Activated CD4-positive, alpha-beta memory T cell treated with anti-CD3 and anti-CD28 coated beads, Interleukin-2, amount 10 ng/mL, durations not matched to agents 7 days and 5 days (primary cell): ENCODE measurements at regions not wholly inside any gene's neighbourhood (a gene's known extent, or its start where the extent isn't known, plus 50 kb on each side); places are given as distances from the start of the nearest gene placed in this dataset.

Source experiments
- CTCF ChIA-PET: fragments of 350-600 bp; sonication (Branson Sonifier 250); formaldehyde crosslinking; loops from one replicate; lab custom pipeline; 2021; ENCODE audit warnings: antibody characterized with exemption, inconsistent platforms; lab: Charles Lee
- POLR2A ChIA-PET: fragments of 350-600 bp; sonication (Branson Sonifier 250); formaldehyde crosslinking; loops from one replicate; lab custom pipeline; 2021; ENCODE audit warnings: antibody characterized with exemption; lab: Charles Lee
- DNase-seq: peaks from one replicate; pipeline ENCODE4 v3.0.0-alpha.2; 2020
- H3K27ac Mint-ChIP-seq: one replicate; pipeline ENCODE4 v1.8.0; 2021; ENCODE audit warnings: mild to moderate bottlenecking, mixed read lengths
- H3K27me3 Mint-ChIP-seq: one replicate; pipeline ENCODE4 v1.8.0; 2021; ENCODE audit warnings: mixed read lengths
- H3K36me3 Mint-ChIP-seq: one replicate; pipeline ENCODE4 v1.8.0; 2021; ENCODE audit warnings: low read depth, mixed read lengths
- H3K4me1 Mint-ChIP-seq: one replicate; pipeline ENCODE4 v1.8.0; 2021; ENCODE audit warnings: mixed read lengths
- H3K4me3 Mint-ChIP-seq: one replicate; pipeline ENCODE4 v1.8.0; 2021; ENCODE audit warnings: mild to moderate bottlenecking, mixed read lengths
- H3K9me3 Mint-ChIP-seq: one replicate; pipeline ENCODE4 v1.8.0; 2021; ENCODE audit warnings: mixed read lengths

DNA sequence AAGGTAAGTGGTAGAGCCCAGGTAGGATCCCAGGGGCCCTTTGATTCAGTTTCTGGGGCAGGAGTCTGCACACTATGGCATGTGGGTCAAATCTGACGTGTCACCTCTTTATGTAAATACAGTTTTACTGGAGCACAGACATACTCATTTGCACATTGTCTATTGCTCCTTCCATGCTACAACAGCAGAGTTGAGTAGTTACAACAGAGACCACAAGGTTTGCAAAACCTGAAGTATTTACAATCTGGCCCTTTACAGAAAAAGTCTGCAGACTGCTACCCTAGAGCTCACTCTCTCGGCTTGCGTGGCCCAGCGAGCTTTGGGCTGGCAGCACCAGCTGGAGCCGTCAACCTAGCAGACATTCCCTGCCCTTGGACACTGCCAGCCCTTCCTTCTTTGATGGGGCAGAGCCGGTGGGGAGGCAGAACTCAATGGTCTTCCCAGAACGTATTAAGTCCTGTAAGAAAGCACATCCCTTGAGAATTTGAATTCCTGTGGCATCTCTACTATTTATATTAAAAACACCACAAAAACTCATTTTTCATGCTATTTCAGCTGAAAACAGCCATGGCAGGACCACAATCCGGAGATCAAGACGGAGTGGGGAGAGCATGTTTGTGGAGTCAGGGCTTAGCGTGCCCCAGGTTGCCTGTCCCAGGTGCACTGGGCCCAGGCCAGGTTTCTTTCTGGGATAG is 133.1 kb upstream of the NUDT7 start:
- no peaks in the 10 kb centered on the region for H3K36me3 Mint-ChIP-seq
- peaks cover 19% of the 10 kb centered on the region for H3K4me1 Mint-ChIP-seq
- H3K27me3 Mint-ChIP-seq: peaks cover 6% of the 10 kb centered on the region
- POLR2A ChIA-PET: no interaction called here
- no peak overlapping the region for H3K27ac Mint-ChIP-seq
- no peak overlapping the region for H3K4me3 Mint-ChIP-seq
- H3K9me3 Mint-ChIP-seq: no peaks in the 10 kb centered on the region
- no peak for DNase-seq
- CTCF ChIA-PET: no interaction called here

GRCh38 chr16:77590707-77591106 is 131.6 kb upstream of the NUDT7 start:
- no peaks in the 10 kb centered on the region for H3K9me3 Mint-ChIP-seq
- no peak for DNase-seq
- H3K27me3 Mint-ChIP-seq: peaks cover 11% of the 10 kb centered on the region
- ChIA-PET POLR2A (no interaction called here), CTCF (no interaction called here)
- H3K4me3 Mint-ChIP-seq: no peak overlapping the region
- no peaks in the 10 kb centered on the region for H3K36me3 Mint-ChIP-seq
- peaks cover 6% of the 10 kb centered on the region for H3K4me1 Mint-ChIP-seq
- H3K27ac Mint-ChIP-seq: no peak overlapping the region

DNA sequence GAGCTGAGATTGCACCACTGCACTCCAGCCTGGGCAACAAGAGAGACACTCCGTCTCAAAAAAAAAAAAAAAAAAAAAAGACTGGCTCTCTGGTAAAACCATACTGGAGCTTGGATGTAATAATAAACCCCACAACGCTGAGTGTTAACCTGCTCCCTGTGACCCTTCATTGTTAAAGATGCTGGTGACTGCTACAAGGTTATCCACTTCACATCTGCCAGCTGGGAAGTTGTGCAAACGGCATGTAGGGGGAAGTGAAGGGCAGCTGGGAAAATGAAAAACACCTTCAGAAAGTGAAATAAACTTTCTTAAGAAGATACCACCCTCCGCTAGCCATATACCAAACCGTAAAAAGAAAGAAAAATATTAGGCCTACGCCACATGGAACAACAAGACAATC is 131.0 kb upstream of the NUDT7 start:
- POLR2A ChIA-PET: no interaction called here
- H3K27me3 Mint-ChIP-seq: peaks cover 10% of the 10 kb centered on the region
- CTCF ChIA-PET: no interaction called here
- no peak for DNase-seq
- H3K4me3 Mint-ChIP-seq: no peak overlapping the region
- H3K9me3 Mint-ChIP-seq: no peaks in the 10 kb centered on the region
- H3K4me1 Mint-ChIP-seq: peaks cover 1% of the 10 kb centered on the region
- H3K27ac Mint-ChIP-seq: no peak overlapping the region
- no peaks in the 10 kb centered on the region for H3K36me3 Mint-ChIP-seq

GRCh38 chr16:77592021-77592420 is 130.3 kb upstream of the NUDT7 start:
- H3K9me3 Mint-ChIP-seq: no peaks in the 10 kb centered on the region
- CTCF ChIA-PET: interaction anchor here (1.6 kb wide), 1 partner anchor 9 kb away, joined by 4 read pairs; no protein-coding TSS in a partner anchor

DNA sequence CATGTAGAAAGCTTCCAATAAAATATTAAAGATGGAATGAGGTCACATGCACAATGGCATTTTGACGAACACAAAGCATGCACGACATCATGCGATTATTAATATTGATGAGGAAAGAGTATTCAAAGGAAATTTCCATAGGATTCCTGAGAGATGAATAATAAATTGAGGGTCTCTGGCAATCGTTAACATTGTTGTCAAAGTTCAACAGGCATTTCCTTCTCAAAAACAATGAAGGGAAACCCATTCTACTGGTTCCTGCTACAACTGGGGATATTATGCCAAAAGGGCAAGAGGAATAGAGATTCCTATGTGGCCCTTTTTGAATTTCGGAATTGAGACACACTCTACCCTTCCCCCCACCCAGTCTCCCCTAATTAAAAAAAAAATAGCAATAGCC is 128.3 kb upstream of the NUDT7 start:
- Mint-ChIP-seq H3K4me3 (no peak overlapping the region), H3K36me3 (no peaks in the 10 kb centered on the region), H3K27ac (no peak overlapping the region), H3K4me1 (no peaks in the 10 kb centered on the region), H3K9me3 (no peaks in the 10 kb centered on the region), H3K27me3 (peaks cover 15% of the 10 kb centered on the region)
- POLR2A ChIA-PET: no interaction called here
- CTCF ChIA-PET: no interaction called here
- DNase-seq: no peak

More at GRCh38 chr16:77592021-77592420, 130.3 kb upstream of the NUDT7 start:
- POLR2A ChIA-PET: no interaction called here
- H3K4me1 Mint-ChIP-seq: no peaks in the 10 kb centered on the region
- H3K4me3 Mint-ChIP-seq: no peak overlapping the region
- H3K36me3 Mint-ChIP-seq: no peaks in the 10 kb centered on the region
- DNase-seq: no peak
- peaks cover 11% of the 10 kb centered on the region for H3K27me3 Mint-ChIP-seq
- no peak overlapping the region for H3K27ac Mint-ChIP-seq

DNA sequence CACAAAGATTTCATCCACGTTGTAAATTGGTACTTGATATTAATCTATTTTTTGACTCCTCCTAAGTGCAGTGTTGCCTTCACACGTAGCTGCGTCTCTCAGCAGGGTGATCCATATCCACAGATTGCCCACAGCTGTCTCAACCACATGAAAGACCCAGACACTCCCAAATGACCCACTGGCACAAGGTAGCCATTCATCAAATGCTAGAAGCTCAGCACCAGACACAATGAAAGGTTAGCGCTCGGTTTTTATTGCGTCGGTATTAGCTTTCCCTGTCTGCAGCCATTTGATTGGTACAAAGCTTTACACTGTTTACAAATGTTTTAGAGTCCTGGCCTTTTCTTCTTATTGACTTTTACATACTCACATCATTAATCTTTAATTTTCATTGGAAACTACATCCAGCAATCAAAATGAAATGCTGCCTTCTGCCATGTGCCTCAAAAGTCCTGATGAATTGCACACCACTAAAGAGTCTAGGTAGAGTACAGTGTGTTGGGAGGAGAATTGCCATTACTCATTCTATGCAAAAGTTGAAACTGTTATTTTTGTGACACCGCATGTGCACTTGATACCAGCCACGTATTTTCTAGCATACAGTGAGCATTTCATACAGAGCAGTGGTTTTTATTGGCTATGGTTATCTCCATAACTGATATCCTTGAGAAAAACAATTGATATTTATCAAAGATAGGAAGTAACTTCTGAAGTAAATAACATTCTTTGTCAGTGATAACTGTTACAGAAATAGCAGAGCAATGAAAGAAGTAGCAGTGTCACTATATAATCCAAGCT is 127.3 kb upstream of the NUDT7 start:
- Mint-ChIP-seq H3K4me1 (no peaks in the 10 kb centered on the region), H3K27ac (no peak overlapping the region), H3K9me3 (no peaks in the 10 kb centered on the region), H3K27me3 (peaks cover 16% of the 10 kb centered on the region), H3K36me3 (no peaks in the 10 kb centered on the region), H3K4me3 (no peak overlapping the region)
- ChIA-PET POLR2A (no interaction called here), CTCF (no interaction called here)
- DNase-seq: no peak

DNA sequence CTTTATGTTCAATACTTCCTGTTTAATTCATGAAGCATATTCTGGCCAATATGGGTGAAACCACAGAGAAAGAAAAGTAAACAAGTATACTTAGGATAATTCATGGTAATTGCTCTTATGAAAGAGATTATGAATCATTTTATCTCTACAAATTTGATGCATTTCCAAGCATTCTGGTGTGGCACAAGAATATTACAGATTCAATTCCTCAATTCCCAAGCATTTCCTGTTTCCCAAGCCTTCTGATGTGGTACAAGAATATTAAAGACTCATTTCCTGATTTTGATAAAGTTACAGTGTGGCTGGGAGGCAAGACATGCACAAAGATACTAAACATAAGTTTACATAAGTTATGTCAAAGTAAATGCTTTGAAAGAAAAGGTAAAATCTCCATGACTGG is 126.1 kb upstream of the NUDT7 start:
- Mint-ChIP-seq H3K4me3 (no peak overlapping the region), H3K27ac (no peak overlapping the region), H3K4me1 (no peaks in the 10 kb centered on the region), H3K9me3 (no peaks in the 10 kb centered on the region), H3K36me3 (no peaks in the 10 kb centered on the region), H3K27me3 (peaks cover 16% of the 10 kb centered on the region)
- POLR2A ChIA-PET: no interaction called here
- DNase-seq: no peak
- CTCF ChIA-PET: no interaction called here

GRCh38 chr16:77599793-77600415 is 122.4 kb upstream of the NUDT7 start:
- ChIA-PET POLR2A (no interaction called here), CTCF (interaction anchor here (2.2 kb wide), 1 partner anchor 13 kb away, joined by 4 read pairs; no protein-coding TSS in a partner anchor)
- Mint-ChIP-seq H3K36me3 (no peaks in the 10 kb centered on the region), H3K27ac (no peak overlapping the region), H3K9me3 (no peaks in the 10 kb centered on the region), H3K4me1 (no peaks in the 10 kb centered on the region), H3K27me3 (peaks cover 25% of the 10 kb centered on the region), H3K4me3 (no peak overlapping the region)
- no peak for DNase-seq

GRCh38 chr16:77600555-77600954 is 121.8 kb upstream of the NUDT7 start:
- DNase-seq: no peak
- Mint-ChIP-seq H3K4me1 (no peaks in the 10 kb centered on the region), H3K27me3 (peaks cover 24% of the 10 kb centered on the region), H3K36me3 (no peaks in the 10 kb centered on the region), H3K27ac (no peak overlapping the region), H3K9me3 (no peaks in the 10 kb centered on the region), H3K4me3 (no peak overlapping the region)
- ChIA-PET POLR2A (no interaction called here), CTCF (interaction anchor here (2.2 kb wide), 1 partner anchor 14 kb away, joined by 4 read pairs; no protein-coding TSS in a partner anchor)

- Mint-ChIP-seq H3K27me3 (peaks cover 21% of the 10 kb centered on the region), H3K36me3 (no peaks in the 10 kb centered on the region), H3K27ac (no peak overlapping the region), H3K9me3 (no peaks in the 10 kb centered on the region), H3K4me1 (no peaks in the 10 kb centered on the region), H3K4me3 (no peak overlapping the region)
- no peak for DNase-seq
- CTCF ChIA-PET: no interaction called here
- POLR2A ChIA-PET: no interaction called here
These were observed 118.7 kb upstream of the NUDT7 start for GRCh38 chr16:77603656-77604055.

DNA sequence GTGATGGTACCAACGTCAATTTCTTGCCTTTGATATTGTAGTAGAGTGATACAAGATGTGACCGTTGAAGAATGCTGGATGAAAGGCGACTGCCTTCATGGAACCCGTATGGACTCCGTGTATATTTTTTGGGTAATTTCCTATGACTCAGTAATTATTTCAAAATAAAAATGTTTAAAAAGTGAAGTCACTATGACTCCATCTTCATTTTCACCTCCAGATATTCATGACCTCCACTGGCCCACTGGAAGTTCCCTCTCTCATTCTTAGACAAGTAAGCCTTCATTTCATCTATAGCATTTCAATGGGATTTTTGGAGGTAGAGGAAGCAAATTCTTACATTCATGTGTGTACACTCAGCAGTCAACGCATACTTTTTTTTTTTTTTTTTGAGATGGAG is 111.8 kb upstream of the NUDT7 start:
- CTCF ChIA-PET: no interaction called here
- Mint-ChIP-seq H3K27ac (no peak overlapping the region), H3K4me3 (no peak overlapping the region)

DNA sequence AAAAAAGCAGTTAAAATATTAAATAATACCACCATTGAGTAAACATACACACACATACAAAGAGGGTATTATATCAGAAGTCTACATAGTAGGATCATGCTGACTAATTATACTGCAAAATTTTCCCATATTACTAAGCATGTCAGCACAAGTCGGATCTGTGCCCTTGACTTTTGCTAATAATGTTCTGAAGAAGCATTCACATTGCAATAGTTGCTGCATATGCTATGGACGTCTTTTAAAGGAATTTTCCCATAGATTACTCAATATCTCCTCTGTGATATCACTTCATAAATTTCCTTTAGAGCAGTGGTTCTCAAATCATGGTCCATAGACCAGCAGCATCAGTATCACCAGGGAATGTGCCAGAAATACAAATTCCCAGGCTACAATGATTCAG is 110.9 kb upstream of the NUDT7 start:
- no peak overlapping the region for H3K27ac Mint-ChIP-seq
- DNase-seq: no peak
- peaks cover 5% of the 10 kb centered on the region for H3K27me3 Mint-ChIP-seq
- ChIA-PET POLR2A (no interaction called here), CTCF (no interaction called here)
- H3K36me3 Mint-ChIP-seq: no peaks in the 10 kb centered on the region
- H3K4me1 Mint-ChIP-seq: no peaks in the 10 kb centered on the region
- no peaks in the 10 kb centered on the region for H3K9me3 Mint-ChIP-seq
- no peak overlapping the region for H3K4me3 Mint-ChIP-seq

More for the DNA sequence above, 111.8 kb upstream of the NUDT7 start:
- H3K36me3 Mint-ChIP-seq: no peaks in the 10 kb centered on the region
- H3K9me3 Mint-ChIP-seq: no peaks in the 10 kb centered on the region
- no peaks in the 10 kb centered on the region for H3K4me1 Mint-ChIP-seq
- POLR2A ChIA-PET: no interaction called here
- H3K27me3 Mint-ChIP-seq: peaks cover 2% of the 10 kb centered on the region
- DNase-seq: no peak

GRCh38 chr16:77612596-77612995 is 109.7 kb upstream of the NUDT7 start:
- no peak for DNase-seq
- CTCF ChIA-PET: no interaction called here
- Mint-ChIP-seq H3K36me3 (no peaks in the 10 kb centered on the region), H3K4me1 (no peaks in the 10 kb centered on the region), H3K27ac (no peak overlapping the region), H3K9me3 (no peaks in the 10 kb centered on the region), H3K27me3 (peaks cover 3% of the 10 kb centered on the region), H3K4me3 (no peak overlapping the region)
- POLR2A ChIA-PET: no interaction called here
